GM13976 (cell line): ENCODE measurements at regions not wholly inside any gene's neighbourhood (a gene's known extent, or its start where the extent isn't known, plus 50 kb on each side); places are given as distances from the start of the nearest gene placed in this dataset.

Experiments used
- DNase-seq: peaks from one replicate; pipeline ENCODE4 v3.0.0; 2012; ENCODE audit warnings: low spot score
- CTCF ChIP-seq: IDR thresholded peaks from 2 replicates; pipeline ENCODE4 v1.5.1; 2012; ENCODE audit warnings: borderline replicate concordance, mild to moderate bottlenecking; ENCODE audit not compliant: insufficient read depth; ENCODE audit errors: extremely low read depth, missing control alignments, control extremely low read depth
- in situ Hi-C: fragments of 300-500 bp; cut with MboI; formaldehyde crosslinking; loops from one replicate; pipeline ENCODE4 v1.12.0; 2022; ENCODE audit warnings: low sequenced_read_pairs, mixed read lengths, inconsistent platforms; ENCODE audit not compliant: unreplicated experiment

- DNase-seq, result no peak
- no peak for TF ChIP-seq CTCF
- in situ Hi-C loops, result no loop called here
Observed at GRCh38 chr22:49083607-49084006, 744.1 kb downstream of the BRD1 start.

- no peak for DNase-seq
- in situ Hi-C loops, result no loop called here
- no peak for TF ChIP-seq CTCF
Observed at GRCh38 chr22:49082451-49082850, 745.2 kb downstream of the BRD1 start.

- in situ Hi-C loops, result no loop called here
- no peak for DNase-seq
- no peak for TF ChIP-seq CTCF
Observed at GRCh38 chr22:49081926-49082325, 745.7 kb downstream of the BRD1 start.

GRCh38 chr22:49081261-49081666, 746.4 kb downstream of the BRD1 start:
- in situ Hi-C loops, result no loop called here
- no peak for TF ChIP-seq CTCF
- no peak for DNase-seq

GRCh38 chr22:49080631-49081030, 747.0 kb downstream of the BRD1 start:
- no peak for TF ChIP-seq CTCF
- DNase-seq, result no peak
- in situ Hi-C loops, result no loop called here

- no peak for DNase-seq
- in situ Hi-C loops, result no loop called here
- no peak for TF ChIP-seq CTCF
Observed at GRCh38 chr22:49079743-49080500, 747.8 kb downstream of the BRD1 start.
